NCI-H146 (cell line): ENCODE measurements at regions not wholly inside any gene's neighbourhood (a gene's known extent, or its start where the extent isn't known, plus 50 kb on each side); places are given as distances from the start of the nearest gene placed in this dataset.
"Not testable (repeated sequence)": the region's sequence is repeated elsewhere in the genome, so short reads cannot be mapped to it uniquely, and the experiment has no call there.

ENCODE experiments used
- DNase-seq: peaks from one replicate; lab custom pipeline; 2025; lab: John Stamatoyannopoulos, UW

GRCh38 chr5:58201922-58202648, 257.8 kb downstream of the PLK2 start:
- no peak for DNase-seq

- DNase-seq: no peak
Observed at GRCh38 chr5:58200451-58200850, 259.4 kb downstream of the PLK2 start.

GRCh38 chr5:58199087-58199486, 260.8 kb downstream of the PLK2 start:
- no peak for DNase-seq

GRCh38 chr5:58198330-58198729, 261.6 kb downstream of the PLK2 start:
- no peak for DNase-seq

- no peak for DNase-seq
Observed at GRCh38 chr5:58197875-58198274, 262.0 kb downstream of the PLK2 start.

- DNase-seq: no peak
Observed at GRCh38 chr5:58191443-58191842, 268.4 kb downstream of the PLK2 start.

GRCh38 chr5:58188262-58188651, 271.6 kb downstream of the PLK2 start:
- no peak for DNase-seq

- DNase-seq: no peak
Observed at GRCh38 chr5:58187432-58188261, 272.2 kb downstream of the PLK2 start.

- DNase-seq: no peak
Observed at GRCh38 chr5:58185801-58186200, 274.1 kb downstream of the PLK2 start.

GRCh38 chr5:58185397-58185796, 274.5 kb downstream of the PLK2 start:
- no peak for DNase-seq

GRCh38 chr5:58184910-58185309, 275.0 kb downstream of the PLK2 start:
- DNase-seq: no peak

GRCh38 chr5:58183786-58184085, 276.1 kb downstream of the PLK2 start:
- DNase-seq: no peak

- peak; percentile 9 for DNase-seq
Observed at GRCh38 chr5:58183078-58183785, 276.7 kb downstream of the PLK2 start.

GRCh38 chr5:58182287-58182841, 277.5 kb downstream of the PLK2 start:
- DNase-seq: no peak

GRCh38 chr5:58181578-58182286, 278.2 kb downstream of the PLK2 start:
- DNase-seq: no peak

GRCh38 chr5:58172946-58173345, 286.9 kb downstream of the PLK2 start:
- no peak for DNase-seq

GRCh38 chr5:58165152-58165551, 294.7 kb downstream of the PLK2 start:
- no peak for DNase-seq

GRCh38 chr5:58161889-58162288, 298.0 kb downstream of the PLK2 start:
- DNase-seq: not testable (repeated sequence)

- DNase-seq: peak; percentile 57
Observed at GRCh38 chr5:58156973-58157701, 302.7 kb downstream of the PLK2 start.

GRCh38 chr5:58156361-58156760, 303.5 kb downstream of the PLK2 start:
- DNase-seq: peak; percentile 61

GRCh38 chr5:58153255-58153654, 306.6 kb downstream of the PLK2 start:
- no peak for DNase-seq
